Spleen (tissue), 11 donors: ENCODE measurements at regions not wholly inside any gene's neighbourhood (a gene's known extent, or its start where the extent isn't known, plus 50 kb on each side); places are given as distances from the start of the nearest gene placed in this dataset.

Source experiments
- DNase-seq: peaks from one replicate; pipeline ENCODE4 v3.0.0-alpha.2; 2020
- H3K27ac ChIP-seq, 8 donors: fragments of 200-600 bp; sonication (generic) in 7 of 8; 1 replicate in 4 of 8; 2 replicates in 4 of 8; pipeline versions ENCODE4 v1.5.0 to v1.8.0; 2016 to 2021; ENCODE audit warnings: inconsistent platforms in 4 of 8, mild to moderate bottlenecking in 4 of 8, moderate library complexity in 1 of 8
- H3K27me3 ChIP-seq, 7 donors: fragments of 200-600 bp; sonication (generic) in 6 of 7; replicated peaks in 1 of 7; 1 replicate in 4 of 7; 2 replicates in 3 of 7; pipeline versions ENCODE4 v1.5.0 to v1.8.0; 2016 to 2021; ENCODE audit warnings: inconsistent platforms in 3 of 7, mild to moderate bottlenecking in 1 of 7
- H3K36me3 ChIP-seq, 6 donors: fragments of 200-600 bp; sonication (generic) in 5 of 6; 1 replicate in 4 of 6; 2 replicates in 2 of 6; pipeline versions ENCODE4 v1.5.0 to v1.8.0; 2016 to 2021; ENCODE audit warnings: inconsistent platforms in 2 of 6
- H3K4me1 ChIP-seq, 6 donors: fragments of 200-600 bp; sonication (generic) in 5 of 6; 1 replicate in 3 of 6; 2 replicates in 3 of 6; pipeline versions ENCODE4 v1.5.0 to v1.8.0; 2016 to 2021; ENCODE audit warnings: inconsistent platforms in 3 of 6
- H3K4me3 ChIP-seq, 8 donors: fragments of 200-600 bp; sonication (generic) in 7 of 8; 1 replicate in 4 of 8; 2 replicates in 4 of 8; pipeline versions ENCODE4 v1.5.0 to v1.8.0; 2016 to 2021; ENCODE audit warnings: inconsistent platforms in 4 of 8, mild to moderate bottlenecking in 4 of 8, moderate library complexity in 2 of 8
- H3K9me3 ChIP-seq, 8 donors: fragments of 200-600 bp; sonication (generic) in 7 of 8; 1 replicate in 4 of 8; 2 replicates in 4 of 8; pipeline versions ENCODE4 v1.5.0 to v1.8.0; 2016 to 2021; ENCODE audit warnings: inconsistent platforms in 4 of 8
- CTCF ChIP-seq, 11 experiments: fragments of 200-600 bp in 7 of 11; fragments of 450-650 bp in 4 of 11; sonication (generic) in 4 of 11; IDR thresholded peaks in 8 of 11; conservative IDR thresholded peaks in 3 of 11; 1 replicate in 7 of 11; 2 replicates in 4 of 11; pipeline versions ENCODE4 v1.4.0 to v1.8.0; 2016 to 2021; ENCODE audit warnings: antibody characterized with exemption in 11 of 11, inconsistent platforms in 4 of 11, mild to moderate bottlenecking in 1 of 11
- POLR2A ChIP-seq, 3 donors: fragments of 450-650 bp; IDR thresholded peaks; one replicate each; pipeline ENCODE4 v1.5.1; 2017; ENCODE audit warnings: antibody characterized with exemption in 3 of 3, mild to moderate bottlenecking in 1 of 3
- POLR2AphosphoS5 ChIP-seq, 3 donors: sonication (generic); formaldehyde crosslinking; IDR thresholded peaks; one replicate each; pipeline ENCODE4 v1.5.1; 2017; ENCODE audit warnings: antibody characterized with exemption in 3 of 3
- WGBS, 5 donors: extraction: QIAGEN DNeasy Blood & Tissue Kit in 3 of 5; methylation state at CpG; one replicate each; pipeline versions ENCODE4 v1.1.5 to v1.1.7; 2013 to 2018; 5-methylcytosine and 5-hydroxymethylcytosine counted together
- intact Hi-C: fragments of 100-400 bp; cut with DNase I; formaldehyde crosslinking; loops from one replicate; pipeline ENCODE4 v1.15.0; 2023; ENCODE audit warnings: low total_unique reads
- donor health status: healthy with polysubstance abuse.
- donor health status: DM: no; HTN: no; CAD: no; lungs with moderate emphysema.
- donor health status: DM: no; HTN: no; CAD: no.
- donor health status: Bipolar disorder and iron deficiency.
- donor health status: healthy.
- donor health status: DM: no; HTN: no; CAD: no.
- donor health status: DM: yes; HTN: yes; CAD: no.

- intact Hi-C loops, result no loop called here
- H3K36me3 ChIP-seq, result no peaks in the 10 kb centered on the region
- H3K4me1 ChIP-seq, result peaks cover 0 to 10% (median 0%) of the 10 kb centered on the region in 6 donors
- H3K27me3 ChIP-seq, result peaks cover 0 to 8% (median 0%) of the 10 kb centered on the region in 7 donors
- H3K9me3 ChIP-seq, result peaks cover 0 to 3% (median 0%) of the 10 kb centered on the region in 8 donors
- no peak overlapping the region for H3K27ac ChIP-seq
- 61 to 85% (median 80%) methylated on average over 1 of the region's 1 CpG for WGBS, 5 donors
- no peak for TF ChIP-seq POLR2A (IDR thresholded peaks at IDR 0.05)
- no peak for TF ChIP-seq POLR2AphosphoS5 (IDR thresholded peaks at IDR 0.05)
- no peak for TF ChIP-seq CTCF (IDR thresholded peaks at IDR 0.05 in 8 of 11, conservative IDR thresholded peaks at IDR 0.05 in 3 of 11)
- no peak for DNase-seq
- H3K4me3 ChIP-seq, result no peak overlapping the region
Measured at GRCh38 chr11:115910379-115910778, 406.2 kb upstream of the CADM1 start.

- Histone ChIP-seq H3K4me3 (no peak overlapping the region), H3K36me3 (no peaks in the 10 kb centered on the region), H3K9me3 (peaks cover 0 to 4% (median 0%) of the 10 kb centered on the region in 8 donors), H3K27me3 (peaks cover 0 to 8% (median 0%) of the 10 kb centered on the region in 7 donors), H3K27ac (no peak overlapping the region), H3K4me1 (no peaks in the 10 kb centered on the region)
- TF ChIP-seq POLR2A (IDR thresholded peaks at IDR 0.05) (no peak), CTCF (IDR thresholded peaks at IDR 0.05 in 8 of 11, conservative IDR thresholded peaks at IDR 0.05 in 3 of 11) (no peak), POLR2AphosphoS5 (IDR thresholded peaks at IDR 0.05) (no peak)
- intact Hi-C loops, result no loop called here
- WGBS, 5 donors, result 64 to 81% (median 69%) methylated on average over 3 of the region's 3 CpGs
- DNase-seq, result no peak
Measured at GRCh38 chr11:115906171-115906570, 402.0 kb upstream of the CADM1 start.

GRCh38 chr11:115905341-115906000 is 401.3 kb upstream of the CADM1 start:
- Histone ChIP-seq H3K27me3 (peaks cover 0 to 8% (median 0%) of the 10 kb centered on the region in 7 donors), H3K36me3 (no peaks in the 10 kb centered on the region), H3K9me3 (peaks cover 0 to 4% (median 0%) of the 10 kb centered on the region in 8 donors), H3K4me3 (no peak overlapping the region), H3K27ac (no peak overlapping the region), H3K4me1 (no peaks in the 10 kb centered on the region)
- intact Hi-C loops, result no loop called here
- WGBS, 5 donors, result 53 to 72% (median 59%) methylated on average over 3 of the region's 3 CpGs
- TF ChIP-seq POLR2A (IDR thresholded peaks at IDR 0.05), result no peak
- no peak for TF ChIP-seq POLR2AphosphoS5 (IDR thresholded peaks at IDR 0.05)
- no peak for TF ChIP-seq CTCF (IDR thresholded peaks at IDR 0.05 in 8 of 11, conservative IDR thresholded peaks at IDR 0.05 in 3 of 11)
- no peak for DNase-seq

GRCh38 chr11:115903179-115903578 is 399.0 kb upstream of the CADM1 start:
- intact Hi-C loops, result no loop called here
- no peaks in the 10 kb centered on the region for H3K36me3 ChIP-seq
- 88 to 95% (median 89%) methylated on average over 4 of the region's 4 CpGs for WGBS, 5 donors

More at GRCh38 chr11:115903179-115903578, 399.0 kb upstream of the CADM1 start:
- no peak for TF ChIP-seq POLR2A (IDR thresholded peaks at IDR 0.05)
- no peak for TF ChIP-seq CTCF (IDR thresholded peaks at IDR 0.05 in 8 of 11, conservative IDR thresholded peaks at IDR 0.05 in 3 of 11)
- TF ChIP-seq POLR2AphosphoS5 (IDR thresholded peaks at IDR 0.05), result no peak
- Histone ChIP-seq H3K27me3 (peaks cover 0 to 8% (median 0%) of the 10 kb centered on the region in 7 donors), H3K4me1 (no peaks in the 10 kb centered on the region), H3K27ac (no peak overlapping the region), H3K4me3 (no peak overlapping the region), H3K9me3 (peaks cover 0 to 4% (median 0%) of the 10 kb centered on the region in 8 donors)
- DNase-seq, result no peak
